ENCODE measurements at regions not wholly inside any gene's neighbourhood (a gene's known extent, or its start where the extent isn't known, plus 50 kb on each side); places are given as distances from the start of the nearest gene placed in this dataset.

DNA sequence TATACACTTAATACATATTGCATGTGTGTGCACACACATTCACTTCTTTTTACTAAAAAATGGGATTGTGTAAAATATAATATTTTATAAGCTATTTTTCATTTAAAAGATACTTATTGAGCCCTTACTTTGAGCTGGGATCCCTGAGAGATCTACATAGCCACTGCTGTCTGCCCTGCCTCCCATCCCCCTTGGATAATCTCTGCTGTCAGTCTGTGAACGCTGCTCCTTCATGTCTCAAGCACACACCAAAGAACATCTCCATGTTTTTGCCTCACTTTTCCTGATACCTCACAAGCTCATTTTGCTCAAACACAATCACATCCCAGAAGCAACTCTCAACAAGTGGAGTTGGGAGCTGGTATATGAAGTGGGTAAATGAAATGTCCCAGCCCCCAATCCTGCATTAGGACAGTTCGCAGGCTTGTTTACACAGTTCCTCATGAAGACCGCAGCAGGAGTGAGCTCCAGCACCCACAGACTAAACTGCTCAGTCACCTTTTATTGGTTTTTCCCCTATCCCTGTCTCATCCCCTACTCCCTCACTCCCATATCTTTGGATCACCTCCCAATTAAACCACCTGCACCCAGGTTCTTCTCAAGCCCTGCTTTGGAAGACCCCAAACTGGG, 108.3 kb upstream of the FRY start:
- Mint-ChIP-seq H3K4me3 (no peak overlapping the region), H3K9me3 (no peaks in the 10 kb centered on the region), H3K27me3 (peaks cover 16% of the 10 kb centered on the region), H3K4me1 (peaks cover 2% of the 10 kb centered on the region), H3K27ac (no peak overlapping the region), H3K36me3 (no peaks in the 10 kb centered on the region)
- POLR2A ChIA-PET = no interaction called here
- DNase-seq (no peak), ATAC-seq (ENCODE audit: low read depth) (no peak)

DNA sequence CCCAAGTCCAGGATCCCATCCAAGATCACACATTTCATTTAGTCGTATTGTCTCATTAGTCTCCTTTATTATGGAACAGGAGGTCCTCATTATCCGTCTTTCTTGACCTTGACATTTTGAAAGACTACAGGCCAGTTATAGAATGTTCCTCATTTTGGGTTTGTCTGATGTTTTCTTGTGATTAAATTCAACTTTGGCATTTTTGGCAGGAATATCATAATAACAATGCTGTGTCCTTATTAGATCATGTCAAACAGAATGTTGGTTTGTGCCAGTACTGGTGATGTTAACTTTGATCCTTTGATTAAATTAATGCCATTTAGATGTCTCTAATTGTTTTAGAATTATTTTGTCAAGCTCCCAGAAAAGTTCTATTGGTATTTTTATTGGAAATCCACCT, 106.5 kb upstream of the FRY start:
- no peak for DNase-seq
- Mint-ChIP-seq H3K27me3 (peaks cover 14% of the 10 kb centered on the region), H3K4me3 (no peak overlapping the region), H3K36me3 (no peaks in the 10 kb centered on the region), H3K27ac (no peak overlapping the region), H3K4me1 (peaks cover 2% of the 10 kb centered on the region), H3K9me3 (no peaks in the 10 kb centered on the region)
- ATAC-seq (ENCODE audit: low read depth) = no peak
- POLR2A ChIA-PET = no interaction called here

DNA sequence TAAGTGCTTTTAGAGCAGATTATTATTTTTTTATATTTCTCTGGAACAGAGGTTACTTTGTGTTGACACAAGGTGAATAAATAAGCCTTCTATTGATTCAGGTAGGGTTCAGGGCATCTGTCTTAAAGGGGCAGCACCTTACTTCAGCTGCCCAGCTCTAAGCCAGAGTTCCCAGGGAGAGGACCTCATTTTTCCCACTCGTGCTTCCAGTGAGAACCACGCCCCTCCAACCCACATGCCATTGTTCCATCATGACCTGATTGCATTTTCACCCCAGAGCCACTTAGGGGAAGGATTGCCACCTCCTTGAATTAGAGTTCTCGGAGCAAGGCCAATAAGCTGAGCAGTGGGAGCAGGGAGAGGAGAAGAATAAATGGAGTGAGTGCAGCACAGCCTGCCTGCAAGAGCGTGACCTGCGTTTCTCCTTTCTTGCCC, 104.3 kb upstream of the FRY start:
- ATAC-seq (ENCODE audit: low read depth) (no peak), DNase-seq (no peak)
- peaks cover 12% of the 10 kb centered on the region for H3K27me3 Mint-ChIP-seq
- no peaks in the 10 kb centered on the region for H3K9me3 Mint-ChIP-seq
- H3K36me3 Mint-ChIP-seq = no peaks in the 10 kb centered on the region
- no peak overlapping the region for H3K27ac Mint-ChIP-seq
- POLR2A ChIA-PET = no interaction called here
- H3K4me1 Mint-ChIP-seq = no peaks in the 10 kb centered on the region
- H3K4me3 Mint-ChIP-seq = no peak overlapping the region

DNA sequence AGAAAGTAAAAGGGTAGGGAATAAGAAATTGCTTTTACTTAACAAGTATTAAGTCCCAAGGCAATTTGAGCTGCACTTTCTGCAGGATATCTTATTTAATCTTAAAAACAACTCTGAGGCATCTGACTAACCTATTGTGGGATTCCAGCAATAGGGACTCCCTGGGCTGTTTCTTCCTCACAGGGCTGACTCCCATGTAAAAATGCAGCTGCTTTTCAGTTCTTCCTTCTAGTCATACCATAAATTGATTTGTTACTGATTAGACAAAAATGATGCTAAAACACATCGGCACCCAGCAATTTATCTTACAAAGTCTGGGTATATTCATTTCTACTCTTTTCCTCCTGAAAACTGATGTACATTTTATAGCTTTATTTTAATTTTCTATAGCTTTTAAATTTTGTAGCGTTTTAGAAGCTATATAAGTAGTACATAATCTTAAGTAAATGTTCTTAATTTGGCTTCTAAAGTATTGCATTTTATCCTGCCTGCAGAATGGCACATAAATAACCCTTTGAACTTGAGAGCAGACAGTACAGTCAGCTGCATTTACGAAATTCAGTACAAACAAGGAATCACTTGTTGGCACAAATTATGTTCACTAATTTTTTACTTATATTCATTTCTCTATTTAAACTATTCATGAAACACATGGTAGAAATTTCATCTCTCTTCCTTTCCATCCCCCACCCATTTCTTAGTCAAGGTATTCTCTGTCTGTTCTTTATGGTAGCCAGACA, 102.4 kb upstream of the FRY start:
- no peak overlapping the region for H3K27ac Mint-ChIP-seq
- peaks cover 13% of the 10 kb centered on the region for H3K27me3 Mint-ChIP-seq
- ATAC-seq (ENCODE audit: low read depth) = no peak
- H3K36me3 Mint-ChIP-seq = no peaks in the 10 kb centered on the region
- DNase-seq = no peak
- no peaks in the 10 kb centered on the region for H3K9me3 Mint-ChIP-seq
- no peak overlapping the region for H3K4me3 Mint-ChIP-seq
- no peaks in the 10 kb centered on the region for H3K4me1 Mint-ChIP-seq
- POLR2A ChIA-PET = no interaction called here

DNA sequence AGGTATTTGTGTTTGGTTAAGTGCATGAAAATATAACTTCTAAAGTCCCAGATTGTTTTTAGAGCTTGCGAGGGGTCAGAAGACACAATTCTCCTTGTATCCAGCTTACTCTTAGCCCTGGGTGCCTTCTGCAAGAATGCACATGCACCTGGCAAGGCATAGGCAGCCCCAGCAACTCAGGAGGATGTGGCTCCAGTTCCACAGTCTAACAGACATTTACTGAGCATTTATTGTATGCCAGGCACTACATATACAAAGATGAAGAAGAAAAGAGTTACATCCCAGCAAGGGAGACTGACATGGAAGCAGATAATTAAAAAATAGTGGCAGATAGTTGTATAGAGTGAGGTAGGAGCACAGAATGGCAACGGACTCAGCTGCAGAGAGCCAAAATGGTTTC, 101.1 kb upstream of the FRY start:
- no peak for ATAC-seq (ENCODE audit: low read depth)
- no peak overlapping the region for H3K4me3 Mint-ChIP-seq
- H3K27ac Mint-ChIP-seq = no peak overlapping the region
- H3K4me1 Mint-ChIP-seq = no peaks in the 10 kb centered on the region
- H3K27me3 Mint-ChIP-seq = peaks cover 7% of the 10 kb centered on the region
- POLR2A ChIA-PET = interaction anchor here (1.6 kb wide), 1 partner anchor 385 kb away, joined by 3 read pairs; the partner anchor contains the start of genes BRCA2 and ZAR1L
- H3K9me3 Mint-ChIP-seq = no peaks in the 10 kb centered on the region
- H3K36me3 Mint-ChIP-seq = no peaks in the 10 kb centered on the region
- no peak for DNase-seq

DNA sequence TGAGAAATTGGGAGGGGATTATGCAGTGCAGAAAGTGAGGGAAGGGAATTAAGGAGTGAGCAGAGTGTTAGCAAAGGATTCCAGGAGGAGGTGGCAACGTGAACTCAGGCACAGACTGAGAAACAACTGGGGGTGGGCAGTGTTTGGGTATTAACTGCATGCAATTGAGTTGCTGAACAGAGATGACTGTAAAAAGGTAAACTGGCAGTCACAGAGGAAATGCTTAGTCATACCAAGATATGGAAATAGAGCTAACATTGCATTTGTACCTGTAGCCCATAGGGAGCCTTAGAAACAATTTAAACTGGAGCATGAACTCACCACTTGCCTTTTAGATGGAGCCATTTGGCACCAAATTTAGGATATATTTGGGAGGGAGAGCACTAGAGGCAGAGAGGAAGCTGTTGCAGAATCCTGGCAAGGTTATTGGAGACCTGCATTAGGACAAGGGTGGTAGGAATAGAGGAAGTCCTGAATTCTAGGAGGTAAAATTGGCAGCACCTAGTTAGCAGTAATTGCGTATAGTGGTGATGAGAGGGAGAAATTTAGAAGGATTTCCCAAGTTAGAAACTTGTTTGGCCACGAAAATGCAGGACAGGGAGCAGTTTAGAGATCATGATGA, 100.6 kb upstream of the FRY start:
- Mint-ChIP-seq H3K27me3 (peaks cover 7% of the 10 kb centered on the region), H3K36me3 (no peaks in the 10 kb centered on the region), H3K4me1 (no peaks in the 10 kb centered on the region), H3K9me3 (no peaks in the 10 kb centered on the region), H3K27ac (no peak overlapping the region), H3K4me3 (no peak overlapping the region)
- POLR2A ChIA-PET = interaction anchor here (1.6 kb wide), 1 partner anchor 384 kb away, joined by 3 read pairs; the partner anchor contains the start of genes BRCA2 and ZAR1L
- ATAC-seq (ENCODE audit: low read depth) = peak; percentile 86
- no peak for DNase-seq

DNA sequence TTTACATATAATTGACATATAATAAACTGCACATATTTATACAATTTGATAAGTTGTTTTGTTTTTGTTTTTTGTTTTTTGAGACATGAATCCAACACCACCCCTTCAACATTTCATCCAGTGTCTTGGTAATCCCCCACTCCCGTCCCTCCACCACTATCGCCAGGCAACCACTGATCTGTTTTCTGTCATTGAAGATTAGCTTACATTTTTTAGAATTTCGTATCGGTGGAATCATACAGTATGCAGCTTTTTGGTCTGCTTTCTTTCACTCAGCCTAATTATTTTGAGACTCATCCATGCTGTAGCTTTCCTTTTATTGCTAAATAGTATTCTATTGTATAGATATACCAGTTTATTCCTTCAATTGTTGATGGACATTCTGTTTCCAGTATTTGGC, 94.1 kb upstream of the FRY start:
- Mint-ChIP-seq H3K27me3 (peaks cover 15% of the 10 kb centered on the region), H3K27ac (no peak overlapping the region), H3K4me1 (no peaks in the 10 kb centered on the region), H3K4me3 (no peak overlapping the region), H3K9me3 (no peaks in the 10 kb centered on the region), H3K36me3 (no peaks in the 10 kb centered on the region)
- ATAC-seq (ENCODE audit: low read depth) (no peak), DNase-seq (no peak)
- POLR2A ChIA-PET = no interaction called here

DNA sequence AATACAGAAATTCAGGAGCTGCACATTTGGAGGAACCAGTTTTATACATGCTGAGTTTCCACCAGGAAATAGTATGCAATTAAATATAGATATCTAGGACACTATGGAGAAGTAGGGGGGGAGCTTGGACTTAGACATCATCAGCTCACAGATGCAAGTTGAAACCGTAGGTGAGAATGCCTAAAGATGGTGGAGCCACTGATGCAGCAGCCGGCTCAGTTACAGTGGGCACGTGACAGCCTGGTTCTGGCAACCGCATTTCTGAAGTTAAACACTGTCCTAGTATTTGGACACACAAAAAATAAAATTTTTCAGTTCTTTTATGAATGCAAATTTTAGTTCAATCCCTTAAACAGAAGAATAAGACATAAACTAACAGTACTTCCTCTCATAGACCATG, 91.5 kb upstream of the FRY start:
- POLR2A ChIA-PET = no interaction called here
- H3K9me3 Mint-ChIP-seq = no peaks in the 10 kb centered on the region
- no peak for ATAC-seq (ENCODE audit: low read depth)
- DNase-seq = no peak
- H3K27me3 Mint-ChIP-seq = peaks cover 15% of the 10 kb centered on the region
- no peak overlapping the region for H3K4me3 Mint-ChIP-seq
- H3K4me1 Mint-ChIP-seq = no peaks in the 10 kb centered on the region
- no peak overlapping the region for H3K27ac Mint-ChIP-seq
- H3K36me3 Mint-ChIP-seq = no peaks in the 10 kb centered on the region

DNA sequence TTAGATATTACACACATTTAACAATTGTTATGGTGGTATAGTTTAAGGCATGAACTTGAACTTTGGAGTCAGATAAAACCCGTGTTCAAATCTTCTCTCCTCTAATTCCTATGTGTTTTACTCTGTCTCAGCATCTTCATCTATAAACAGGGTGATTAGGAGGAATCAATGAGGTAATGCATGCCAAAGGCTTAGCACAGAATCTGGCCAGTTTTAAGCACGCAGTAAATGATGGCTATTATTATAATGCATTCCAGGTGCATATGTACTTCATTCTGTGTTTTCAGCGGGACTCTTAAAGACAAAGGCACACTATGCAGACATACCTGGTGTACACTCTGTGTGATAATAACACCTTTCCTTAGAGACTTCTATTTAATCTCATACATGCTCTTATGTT, 88.0 kb upstream of the FRY start:
- no peaks in the 10 kb centered on the region for H3K36me3 Mint-ChIP-seq
- POLR2A ChIA-PET = no interaction called here
- DNase-seq = no peak
- no peaks in the 10 kb centered on the region for H3K4me1 Mint-ChIP-seq
- ATAC-seq (ENCODE audit: low read depth) = no peak
- H3K27ac Mint-ChIP-seq = no peak overlapping the region
- peaks cover 20% of the 10 kb centered on the region for H3K27me3 Mint-ChIP-seq
- H3K9me3 Mint-ChIP-seq = no peaks in the 10 kb centered on the region
- no peak overlapping the region for H3K4me3 Mint-ChIP-seq

DNA sequence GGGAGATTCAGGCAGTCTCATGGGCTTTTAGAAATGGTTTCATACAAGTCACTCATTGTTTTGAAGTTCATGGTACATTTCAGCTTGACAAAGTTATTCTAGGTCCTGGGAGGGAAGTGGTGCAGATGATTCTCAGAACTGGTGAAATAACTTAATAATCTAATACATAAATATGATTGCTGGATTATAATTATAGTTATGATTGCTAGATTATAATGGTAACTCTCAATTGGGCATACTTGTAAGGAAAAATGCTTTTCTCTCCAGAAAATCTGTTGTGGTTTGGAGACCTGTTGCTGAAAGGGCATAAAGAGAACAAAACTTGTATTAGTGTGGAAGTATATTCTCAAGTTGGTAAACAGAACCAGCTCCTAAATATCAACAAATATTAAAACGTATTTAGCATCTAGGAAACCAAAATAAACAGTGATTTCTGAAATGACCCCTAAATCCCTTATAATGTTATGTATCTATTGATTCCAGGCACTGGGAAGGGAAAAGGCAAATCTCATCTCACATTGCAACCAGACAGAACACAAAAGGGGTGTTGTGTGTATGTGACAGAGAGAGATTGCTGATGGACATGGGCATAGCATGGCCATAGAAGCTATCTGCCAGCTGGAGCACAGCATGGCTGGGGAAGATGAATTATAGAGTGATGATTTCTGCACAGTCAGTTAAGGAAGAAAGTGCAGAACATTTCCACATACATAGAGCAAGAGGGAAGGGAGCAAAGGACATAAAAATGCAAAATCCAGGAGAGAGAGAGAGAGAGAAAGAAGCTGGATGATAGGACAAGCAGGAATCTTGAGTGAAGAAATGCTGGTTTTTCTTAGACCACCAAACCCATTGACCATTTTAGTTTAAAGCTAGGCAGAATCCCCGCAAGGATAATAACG, 87.1 kb upstream of the FRY start:
- Mint-ChIP-seq H3K27me3 (peaks cover 20% of the 10 kb centered on the region), H3K36me3 (no peaks in the 10 kb centered on the region), H3K4me1 (no peaks in the 10 kb centered on the region), H3K4me3 (no peak overlapping the region), H3K27ac (no peak overlapping the region), H3K9me3 (no peaks in the 10 kb centered on the region)
- no peak for DNase-seq
- ATAC-seq (ENCODE audit: low read depth) = no peak
- POLR2A ChIA-PET = no interaction called here

DNA sequence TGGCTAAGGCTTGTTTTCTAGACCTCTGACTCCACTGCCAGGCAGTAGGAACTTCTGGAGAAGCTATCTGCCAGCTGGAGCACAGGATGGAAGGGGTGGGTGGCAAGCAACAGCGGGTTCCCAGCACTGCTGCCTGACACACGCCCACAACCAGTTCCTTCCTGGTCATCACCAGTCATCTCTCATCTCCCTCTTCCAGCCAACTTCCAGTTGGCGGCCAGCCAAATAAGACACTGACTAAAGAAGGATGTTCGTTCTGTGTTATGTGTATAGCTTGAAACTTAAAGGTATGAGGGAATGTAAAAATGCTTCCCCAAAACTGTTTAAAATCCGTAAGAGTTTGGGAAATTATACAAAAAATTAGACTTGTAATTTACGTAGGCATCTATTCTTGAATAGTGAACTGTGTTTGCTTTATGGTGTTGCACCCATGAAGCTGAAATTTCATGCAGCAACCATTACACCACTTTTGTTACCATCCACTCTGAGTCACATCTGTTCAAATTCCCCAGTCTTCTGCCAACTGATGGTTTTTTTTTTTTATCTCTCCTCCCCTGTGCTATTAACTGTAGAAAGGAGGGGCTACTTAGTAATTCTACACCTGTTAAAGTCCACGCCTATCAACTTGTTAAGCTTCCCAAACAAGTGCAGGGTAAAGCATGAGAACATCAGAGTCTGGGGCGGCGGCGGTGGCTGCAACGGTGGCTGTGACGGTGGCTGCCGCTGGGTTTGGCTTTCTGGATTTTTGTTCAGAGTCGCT, 86.2 kb upstream of the FRY start:
- H3K27ac Mint-ChIP-seq = no peak overlapping the region
- no peaks in the 10 kb centered on the region for H3K9me3 Mint-ChIP-seq
- DNase-seq (no peak), ATAC-seq (ENCODE audit: low read depth) (no peak)
- H3K36me3 Mint-ChIP-seq = no peaks in the 10 kb centered on the region
- no peaks in the 10 kb centered on the region for H3K4me1 Mint-ChIP-seq
- H3K27me3 Mint-ChIP-seq = peaks cover 20% of the 10 kb centered on the region
- POLR2A ChIA-PET = no interaction called here
- no peak overlapping the region for H3K4me3 Mint-ChIP-seq

DNA sequence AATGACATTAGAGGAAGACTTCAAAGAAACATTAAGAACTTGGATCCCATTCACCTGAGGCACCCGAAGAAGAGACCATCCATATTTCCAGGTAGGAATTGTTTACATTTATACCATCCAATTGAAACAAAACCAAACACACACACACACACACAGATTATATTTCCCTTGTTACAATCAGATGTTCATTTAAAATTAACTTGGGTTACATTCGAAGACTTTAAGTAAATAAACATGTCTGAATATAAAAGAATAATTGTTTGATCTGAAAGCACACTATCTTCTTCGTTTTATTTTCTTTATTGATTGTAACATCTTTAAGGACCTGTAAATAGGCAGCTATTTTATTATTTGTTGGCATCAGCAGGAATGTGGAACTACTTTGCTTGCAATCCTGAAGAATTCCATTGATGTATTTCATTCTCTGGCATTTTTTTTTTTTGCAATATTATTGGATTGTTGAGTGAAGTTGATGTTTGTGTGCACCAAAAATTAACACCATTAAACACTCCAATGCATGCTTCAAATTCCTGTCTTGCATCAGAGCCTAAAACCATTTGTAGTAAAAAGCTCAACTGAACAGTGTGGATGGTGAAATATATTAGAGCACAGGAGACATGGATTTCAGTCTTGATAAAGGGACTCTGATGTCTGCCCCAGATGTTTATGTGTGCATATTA, 85.3 kb upstream of the FRY start:
- Mint-ChIP-seq H3K36me3 (no peaks in the 10 kb centered on the region), H3K27me3 (peaks cover 15% of the 10 kb centered on the region), H3K4me1 (peaks cover 6% of the 10 kb centered on the region), H3K9me3 (no peaks in the 10 kb centered on the region), H3K4me3 (no peak overlapping the region), H3K27ac (no peak overlapping the region)
- ATAC-seq (ENCODE audit: low read depth) = no peak
- POLR2A ChIA-PET = no interaction called here
- no peak for DNase-seq

All from activated naive CD8-positive, alpha-beta T cell treated with anti-CD3 and anti-CD28 coated beads, Interleukin-2, amount 10 ng/mL, durations not matched to agents 7 days and 5 days (primary cell).